ENCODE measurements at regions not wholly inside any gene's neighbourhood (a gene's known extent, or its start where the extent isn't known, plus 50 kb on each side); places are given as distances from the start of the nearest gene placed in this dataset.

- TF ChIP-seq CTCF (IDR thresholded peaks at IDR 0.05), result no peak
- TF ChIP-seq POLR2AphosphoS5 (IDR thresholded peaks at IDR 0.05), result no peak
- no peak for TF ChIP-seq POLR2A (IDR thresholded peaks at IDR 0.05)
Measured at GRCh38 chr11:122187373-122188165, 71.6 kb upstream of the BLID start.
